Activated CD8-positive, alpha-beta memory T cell treated with anti-CD3 and anti-CD28 coated beads, Interleukin-2, amount 50 U/mL, for 1 hour (primary cell): ENCODE measurements at regions not wholly inside any gene's neighbourhood (a gene's known extent, or its start where the extent isn't known, plus 50 kb on each side); places are given as distances from the start of the nearest gene placed in this dataset.

ENCODE experiments used
- DNase-seq: peaks from one replicate; pipeline ENCODE4 v3.0.0-alpha.2; 2020; ENCODE audit errors: extremely low read depth

GRCh38 chr12:60849723-60850122, 1253.9 kb downstream of the SLC16A7 start:
- DNase-seq, result no peak

GRCh38 chr12:60853407-60853806, 1257.6 kb downstream of the SLC16A7 start:
- no peak for DNase-seq

GRCh38 chr12:60863421-60863820, 1267.6 kb downstream of the SLC16A7 start:
- DNase-seq, result no peak

- DNase-seq, result no peak
Observed at GRCh38 chr12:60872219-60872618, 1276.4 kb downstream of the SLC16A7 start.

- DNase-seq, result no peak
Observed at GRCh38 chr12:60872850-60873713, 1277.3 kb downstream of the SLC16A7 start.

GRCh38 chr12:60874091-60874490, 1278.3 kb downstream of the SLC16A7 start:
- DNase-seq, result no peak

GRCh38 chr12:60920841-60921495, 1325.1 kb downstream of the SLC16A7 start:
- no peak for DNase-seq

- no peak for DNase-seq
Observed at GRCh38 chr12:60921541-60921940, 1325.7 kb downstream of the SLC16A7 start.

GRCh38 chr12:60926256-60926655, 1330.4 kb downstream of the SLC16A7 start:
- no peak for DNase-seq

- DNase-seq, result no peak
Observed at GRCh38 chr12:60930151-60930550, 1330.1 kb upstream of the USP15 start.

- no peak for DNase-seq
Observed at GRCh38 chr12:60935981-60936761, 1324.0 kb upstream of the USP15 start.

GRCh38 chr12:60947533-60947932, 1312.7 kb upstream of the USP15 start:
- DNase-seq, result no peak

GRCh38 chr12:60967128-60967527, 1293.1 kb upstream of the USP15 start:
- DNase-seq, result no peak

GRCh38 chr12:60977966-60978365, 1282.2 kb upstream of the USP15 start:
- no peak for DNase-seq

- DNase-seq, result no peak
Observed at GRCh38 chr12:60980558-60980957, 1279.6 kb upstream of the USP15 start.

- DNase-seq, result no peak
Observed at GRCh38 chr12:60981473-60981872, 1278.7 kb upstream of the USP15 start.

- no peak for DNase-seq
Observed at GRCh38 chr12:60992087-60992486, 1268.1 kb upstream of the USP15 start.

- no peak for DNase-seq
Observed at GRCh38 chr12:60995256-60995825, 1264.9 kb upstream of the USP15 start.

GRCh38 chr12:60997869-60998378, 1262.3 kb upstream of the USP15 start:
- DNase-seq, result no peak

- DNase-seq, result no peak
Observed at GRCh38 chr12:61009192-61009591, 1251.0 kb upstream of the USP15 start.

- DNase-seq, result no peak
Observed at GRCh38 chr12:61011767-61012423, 1248.3 kb upstream of the USP15 start.
